ENCODE measurements at regions not wholly inside any gene's neighbourhood (a gene's known extent, or its start where the extent isn't known, plus 50 kb on each side); places are given as distances from the start of the nearest gene placed in this dataset.
A peak's percentile ranks its signal among the peaks of the same experiment; 100 is the strongest.
"Not testable (repeated sequence)": the region's sequence is repeated elsewhere in the genome, so short reads cannot be mapped to it uniquely, and the experiment has no call there.

DNA sequence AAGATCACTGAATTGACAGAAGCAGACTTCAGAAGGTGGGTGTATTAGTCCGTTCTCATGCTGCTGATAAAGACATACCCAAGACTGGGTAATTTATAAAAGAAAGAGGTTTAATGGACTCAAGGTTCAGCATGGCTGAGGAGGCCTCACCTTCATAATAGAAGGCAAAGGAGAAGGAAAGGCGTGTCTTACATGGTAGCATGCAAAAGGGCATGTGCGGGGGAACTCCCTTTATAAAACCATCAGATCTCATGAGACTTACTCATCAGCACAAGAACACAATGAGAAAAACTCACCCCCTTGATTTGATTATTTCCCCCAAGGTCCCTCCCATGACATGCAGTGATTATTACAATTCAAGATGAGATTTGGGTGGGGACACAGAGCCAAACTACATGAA, 416.3 kb upstream of the EPHA3 start:
- DNase-seq: no peak

- DNase-seq: peak; percentile 12
Measured at GRCh38 chr3:88703501-88704059, 403.8 kb upstream of the EPHA3 start.

DNA sequence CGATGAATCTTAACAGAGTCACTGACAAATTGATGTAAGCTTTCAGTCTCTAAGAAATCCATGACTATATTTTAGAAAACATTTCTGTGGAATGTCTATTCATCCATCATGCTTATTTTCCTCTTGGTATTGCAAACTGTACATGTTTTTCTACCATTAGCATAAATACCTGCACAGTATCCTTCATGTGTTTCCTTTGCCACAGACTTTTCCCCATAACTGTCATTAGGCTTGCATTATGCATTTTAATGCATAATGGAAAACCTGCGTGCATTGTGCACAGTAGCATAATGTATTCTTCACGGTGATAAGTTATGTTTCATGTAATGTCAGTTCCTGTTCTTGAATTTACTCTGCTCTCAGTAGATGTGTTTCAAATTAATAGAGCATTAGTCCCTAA, 403.1 kb upstream of the EPHA3 start:
- no peak for DNase-seq

DNA sequence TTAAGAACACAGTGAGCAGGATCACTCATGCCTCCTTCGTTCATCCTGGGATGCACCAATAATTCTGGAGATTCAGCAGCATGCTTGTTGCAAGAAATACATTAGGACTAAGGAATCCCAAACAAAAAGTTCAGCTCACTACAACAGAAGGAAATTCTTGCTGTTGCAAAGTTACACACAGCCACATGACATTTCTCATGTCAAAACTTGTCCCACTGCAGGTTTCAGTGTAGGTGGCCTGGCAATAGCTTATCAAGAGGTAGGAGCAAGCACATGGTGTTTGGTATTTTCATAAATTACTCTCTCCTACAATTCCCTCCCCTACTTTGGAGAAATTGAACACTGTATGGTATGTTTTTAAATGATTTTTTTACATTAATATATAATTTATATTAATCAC, 399.6 kb upstream of the EPHA3 start:
- DNase-seq: no peak

- DNase-seq: no peak
Measured at GRCh38 chr3:88712552-88712951, 394.9 kb upstream of the EPHA3 start.

DNA sequence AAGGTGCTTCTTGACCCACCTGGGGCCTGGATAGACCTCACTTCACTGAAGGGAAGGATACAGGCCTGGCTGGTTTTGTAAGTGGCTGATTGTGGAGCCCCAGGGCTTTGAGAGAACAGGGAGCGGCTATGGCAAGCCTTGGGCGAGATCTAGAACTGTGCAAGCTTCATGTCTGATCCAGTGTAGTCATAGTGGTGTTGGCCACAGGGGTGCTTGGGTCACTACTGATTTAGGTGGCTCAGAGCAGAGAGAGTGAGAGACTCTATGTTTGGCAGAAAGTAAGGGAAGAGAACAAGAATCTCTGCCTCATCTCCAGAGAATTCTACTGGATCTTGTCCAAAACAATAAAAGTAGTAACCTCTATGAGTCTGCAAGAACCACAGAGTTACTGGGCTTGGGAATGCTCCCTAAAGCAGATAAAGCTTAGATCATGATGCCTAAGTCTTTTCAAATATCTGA, 394.2 kb upstream of the EPHA3 start:
- peak; percentile 93 for DNase-seq

- DNase-seq: no peak
Measured at GRCh38 chr3:88725440-88726165, 381.8 kb upstream of the EPHA3 start.

- DNase-seq: no peak
Measured at GRCh38 chr3:88732186-88732585, 375.2 kb upstream of the EPHA3 start.

DNA sequence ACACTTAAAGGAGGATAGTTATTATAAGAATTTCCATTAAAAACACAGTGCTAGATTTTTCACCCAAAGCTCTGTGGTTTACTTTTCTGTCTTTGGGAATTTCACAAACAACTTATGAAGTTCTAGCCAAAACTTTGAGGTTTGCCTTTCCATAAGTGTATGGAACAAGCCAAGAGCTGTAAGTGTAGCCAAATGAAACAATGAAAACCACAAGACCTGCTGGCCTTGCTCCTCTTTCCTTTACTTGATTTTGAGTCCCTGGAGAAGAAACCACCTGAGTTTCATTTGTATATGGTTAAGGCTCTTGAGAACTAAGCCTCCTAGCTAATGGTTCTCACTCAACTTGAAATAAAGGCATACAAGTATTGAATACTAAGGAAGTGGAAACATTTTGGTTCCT, 365.3 kb upstream of the EPHA3 start:
- peak; percentile 54 for DNase-seq

DNA sequence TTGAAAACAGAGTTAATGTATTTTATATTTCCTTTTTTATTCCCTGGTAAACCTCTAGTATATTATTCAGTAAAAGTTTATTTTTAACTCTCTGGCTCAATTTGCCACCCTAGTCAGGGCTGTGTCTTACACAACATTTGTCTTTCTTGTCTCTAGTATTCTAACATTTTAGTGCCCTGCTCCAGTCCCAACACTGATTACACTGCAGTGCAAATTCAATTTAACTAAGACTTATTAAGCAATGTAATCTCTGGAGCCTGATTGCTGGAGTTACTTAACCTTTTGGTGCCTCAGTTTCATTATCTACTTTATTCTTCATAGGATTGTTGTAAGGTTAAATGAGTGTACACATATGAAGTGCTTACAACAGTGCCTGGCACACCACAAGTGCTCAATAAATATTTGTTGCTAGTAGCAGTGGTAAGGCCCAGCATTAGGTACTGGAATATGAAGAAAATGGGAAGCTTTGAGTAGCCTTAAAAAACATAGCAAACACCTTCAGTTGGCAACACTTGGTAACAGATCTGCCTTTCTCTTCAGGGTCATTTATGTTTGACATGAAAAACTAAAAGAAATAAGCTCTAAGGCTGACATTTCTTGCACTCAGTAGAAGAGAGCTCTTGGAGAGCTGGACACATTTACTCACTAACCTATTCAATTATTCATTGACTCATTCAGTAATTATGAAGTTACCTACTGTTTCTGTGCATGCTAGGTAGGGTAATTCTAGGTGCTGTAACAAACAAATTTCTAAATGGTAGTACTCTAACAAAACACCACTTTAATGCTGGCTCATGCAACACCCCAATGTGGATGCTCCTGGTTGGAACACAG, 364.5 kb upstream of the EPHA3 start:
- no peak for DNase-seq

DNA sequence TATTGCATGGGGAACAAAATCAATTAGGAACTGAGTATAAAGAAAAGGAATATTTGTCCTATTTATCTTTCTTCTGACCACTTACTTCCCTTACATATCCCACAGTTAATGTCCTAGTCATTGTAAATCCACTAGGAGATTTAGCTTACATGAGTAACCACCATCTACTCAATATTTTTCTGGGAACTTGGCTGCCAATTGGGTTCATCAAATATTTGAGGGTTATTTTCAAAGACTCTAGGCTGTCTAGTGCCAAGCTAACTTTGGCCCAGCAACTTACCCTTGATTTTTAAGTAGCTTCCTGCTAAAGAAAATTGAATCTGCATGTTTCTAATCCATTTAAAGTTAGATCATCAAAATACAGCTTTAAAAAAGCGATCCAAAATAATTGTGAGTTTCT, 362.5 kb upstream of the EPHA3 start:
- DNase-seq: no peak

GRCh38 chr3:88747145-88747544, 360.3 kb upstream of the EPHA3 start:
- not testable (repeated sequence) for DNase-seq

DNA sequence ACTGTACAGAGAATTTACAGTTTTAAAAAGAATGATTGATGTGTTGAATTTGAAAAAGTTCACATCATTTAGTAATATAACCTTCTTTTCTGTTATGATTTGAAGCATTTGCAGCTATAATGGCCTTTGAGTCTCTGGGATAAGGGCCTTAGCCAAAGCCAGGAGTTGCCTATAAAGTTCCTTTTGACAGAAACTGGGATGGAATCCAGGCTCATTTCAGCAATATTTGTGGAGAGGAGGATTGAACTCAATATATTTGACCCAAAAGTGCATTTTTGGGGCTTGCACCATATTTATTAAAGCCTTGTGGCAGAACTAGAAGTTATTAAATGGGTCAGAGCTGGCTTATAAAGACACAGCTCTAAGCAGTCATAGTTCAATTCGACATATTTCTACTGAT, 348.7 kb upstream of the EPHA3 start:
- peak; percentile 75 for DNase-seq

GRCh38 chr3:88767746-88768145, 339.7 kb upstream of the EPHA3 start:
- DNase-seq: peak; percentile 82

DNA sequence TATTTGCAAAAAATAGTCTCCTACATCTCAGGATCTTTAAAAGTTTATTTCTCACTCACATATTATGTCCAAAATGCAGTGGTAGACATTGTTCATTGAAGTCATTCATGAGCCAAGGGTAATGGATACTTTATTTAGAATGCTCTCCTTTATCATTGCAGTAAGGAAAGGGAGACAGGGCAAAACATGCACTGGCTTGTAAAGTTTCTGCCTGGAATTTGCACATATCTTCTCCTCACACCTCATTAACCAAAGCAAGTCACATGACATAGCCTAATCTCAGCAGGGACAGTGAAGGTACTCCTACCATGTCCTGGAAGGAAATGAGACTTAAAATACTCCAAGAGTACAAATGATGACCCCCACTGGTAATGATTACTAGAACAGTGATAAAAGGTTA, 333.7 kb upstream of the EPHA3 start:
- no peak for DNase-seq

- no peak for DNase-seq
Measured at GRCh38 chr3:88775026-88775690, 332.3 kb upstream of the EPHA3 start.

DNA sequence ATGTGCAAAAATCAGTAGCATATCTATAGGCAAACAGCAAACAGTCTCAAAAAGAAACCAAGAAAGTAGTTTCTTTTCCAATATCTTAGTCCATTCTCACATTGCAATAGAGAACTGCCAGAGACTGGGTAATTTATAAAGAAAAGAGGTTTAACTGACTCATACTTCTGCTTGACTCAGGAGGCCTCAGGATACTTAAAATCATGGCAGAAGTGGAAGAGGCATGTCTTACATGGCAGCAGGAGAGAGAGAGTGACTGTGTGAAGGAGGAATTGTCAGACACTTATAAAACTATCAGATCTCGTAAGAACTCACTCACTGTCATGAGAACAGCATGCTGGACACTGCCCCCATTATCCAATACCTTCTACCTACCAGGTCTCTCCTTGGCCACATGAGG, 327.9 kb upstream of the EPHA3 start:
- peak; percentile 4 for DNase-seq

DNA sequence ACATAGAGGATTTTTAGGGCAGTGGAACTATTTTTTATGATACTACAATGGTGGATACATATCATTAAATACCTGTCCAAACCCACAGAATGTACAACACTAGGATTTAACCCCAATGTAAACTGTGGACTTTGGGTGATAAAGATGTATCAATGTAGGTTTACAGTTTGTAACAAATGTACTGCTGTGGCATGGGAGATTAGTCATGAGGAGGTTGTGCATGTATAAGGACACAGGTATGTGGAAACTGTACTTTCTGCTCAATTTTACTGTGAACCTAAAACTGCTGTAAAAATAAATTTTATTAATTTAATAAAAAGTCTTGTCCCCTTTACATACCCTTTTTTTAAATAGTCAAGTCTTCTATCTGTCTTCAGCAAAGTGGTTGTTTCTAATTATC, 322.5 kb upstream of the EPHA3 start:
- no peak for DNase-seq

- no peak for DNase-seq
Measured at GRCh38 chr3:88785841-88786240, 321.6 kb upstream of the EPHA3 start.

GRCh38 chr3:88795503-88795902, 311.9 kb upstream of the EPHA3 start:
- no peak for DNase-seq

GRCh38 chr3:88807491-88808105, 299.8 kb upstream of the EPHA3 start:
- DNase-seq: peak; percentile 92

GRCh38 chr3:88809993-88810392, 297.4 kb upstream of the EPHA3 start:
- peak; percentile 66 for DNase-seq

DNA sequence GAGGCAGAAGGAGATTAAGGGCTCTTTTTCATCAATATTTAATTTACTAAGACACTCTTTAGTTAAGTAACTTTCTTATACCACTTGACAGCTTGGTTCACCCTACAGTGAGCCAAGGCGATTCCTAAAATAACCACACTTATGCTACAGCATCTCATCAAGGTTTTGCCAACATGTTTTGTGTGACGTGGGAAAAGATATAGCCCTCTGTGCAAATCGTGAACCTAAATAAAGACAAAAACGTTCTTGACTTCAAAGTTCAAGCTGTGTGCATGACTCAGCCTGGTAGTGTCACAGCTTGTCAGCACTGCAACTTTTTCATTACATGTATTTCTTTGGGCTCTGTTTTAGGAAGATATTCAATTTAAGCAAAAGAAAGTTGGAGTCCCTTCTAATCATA, 297.0 kb upstream of the EPHA3 start:
- peak; percentile 45 for DNase-seq

Measured in fibroblast of skin of abdomen (primary cell).